DND-41 (cell line): ENCODE measurements at regions not wholly inside any gene's neighbourhood (a gene's known extent, or its start where the extent isn't known, plus 50 kb on each side); places are given as distances from the start of the nearest gene placed in this dataset.

Experiments
- ATAC-seq: fragments of 200-7000 bp; cut with Tn5 transposase; 3 replicates; pipeline ENCODE4 v1.9.1; 2021; ENCODE audit warnings: low read depth; ENCODE audit not compliant: insufficient read depth
- DNase-seq: peaks from one replicate; pipeline ENCODE4 v3.0.0-alpha.2; 2020
- H2AFZ ChIP-seq: 2 replicates; pipeline ENCODE4 v1.6.0; 2012; ENCODE audit warnings: low read depth, low read length
- H3K27ac ChIP-seq: 2 replicates; pipeline ENCODE4 v1.5.1; 2012; ENCODE audit warnings: low read length, inconsistent platforms
- H3K27me3 ChIP-seq: fragments of 200-600 bp; sonication (generic); 2 replicates; pipeline ENCODE4 v1.6.0; 2012; ENCODE audit warnings: low read length, mild to moderate bottlenecking, inconsistent platforms; ENCODE audit not compliant: insufficient read depth, poor library complexity
- H3K36me3 ChIP-seq: 2 replicates; pipeline ENCODE4 v1.5.1; 2012; ENCODE audit warnings: low read length, inconsistent platforms; ENCODE audit not compliant: insufficient read depth
- H3K4me1 ChIP-seq: 2 replicates; pipeline ENCODE4 v1.5.1; 2012; ENCODE audit warnings: mild to moderate bottlenecking, low read length; ENCODE audit not compliant: insufficient read depth
- H3K4me2 ChIP-seq: 2 replicates; pipeline ENCODE4 v1.6.0; 2012; ENCODE audit warnings: mild to moderate bottlenecking, moderate library complexity, low read length, inconsistent platforms; ENCODE audit not compliant: insufficient read depth
- H3K4me3 ChIP-seq, 2 experiments: fragments of 200-600 bp in 1 of 2; shearing (Covaris generic) in 1 of 2; 2 replicates each; pipeline ENCODE4 v1.5.1; 2012 to 2016; ENCODE audit warnings: inconsistent platforms in 2 of 2, low read length in 2 of 2, mild to moderate bottlenecking in 2 of 2, low read depth in 1 of 2, moderate library complexity in 1 of 2
- H3K79me2 ChIP-seq: 2 replicates; pipeline ENCODE4 v1.6.0; 2012; ENCODE audit warnings: low read length, inconsistent platforms; ENCODE audit not compliant: insufficient read depth
- H3K9ac ChIP-seq: 2 replicates; pipeline ENCODE4 v1.6.0; 2012; ENCODE audit warnings: low read depth, mild to moderate bottlenecking, inconsistent platforms, low read length, moderate library complexity
- H3K9me3 ChIP-seq: 2 replicates; pipeline ENCODE4 v1.5.1; 2012; ENCODE audit warnings: low read length, moderate library complexity, mild to moderate bottlenecking, inconsistent platforms; ENCODE audit not compliant: insufficient read depth, severe bottlenecking
- H4K20me1 ChIP-seq: 2 replicates; pipeline ENCODE4 v1.6.0; 2012; ENCODE audit warnings: low read length; ENCODE audit not compliant: insufficient read depth
- EZH2 ChIP-seq: IDR thresholded peaks from 3 replicates; pipeline ENCODE4 v1.6.1; 2012; ENCODE audit warnings: borderline replicate concordance, low read depth, mild to moderate bottlenecking, moderate library complexity, low read length, inconsistent platforms; ENCODE audit not compliant: severe bottlenecking
- TF ChIP-seq, protein P1 (sequence below): IDR thresholded peaks from 2 replicates; pipeline ENCODE4 v1.5.1; 2012; ENCODE audit warnings: borderline replicate concordance, low read length, moderate library complexity, mild to moderate bottlenecking; ENCODE audit not compliant: poor library complexity, severe bottlenecking; ENCODE audit errors: extremely low read depth

- ATAC-seq (no peak), DNase-seq (no peak)
- Histone ChIP-seq H3K27me3 (no peaks in the 10 kb centered on the region), H3K4me3 (no peak overlapping the region), H3K79me2 (no peaks in the 10 kb centered on the region), H4K20me1 (no peaks in the 10 kb centered on the region), H3K27ac (no peak overlapping the region), H3K36me3 (no peaks in the 10 kb centered on the region), H3K9me3 (no peaks in the 10 kb centered on the region), H2AFZ (no peak overlapping the region), H3K4me2 (no peak overlapping the region), H3K4me1 (no peaks in the 10 kb centered on the region), H3K9ac (no peak overlapping the region)
- TF ChIP-seq EZH2, result no peak
- TF ChIP-seq, protein P1, sequence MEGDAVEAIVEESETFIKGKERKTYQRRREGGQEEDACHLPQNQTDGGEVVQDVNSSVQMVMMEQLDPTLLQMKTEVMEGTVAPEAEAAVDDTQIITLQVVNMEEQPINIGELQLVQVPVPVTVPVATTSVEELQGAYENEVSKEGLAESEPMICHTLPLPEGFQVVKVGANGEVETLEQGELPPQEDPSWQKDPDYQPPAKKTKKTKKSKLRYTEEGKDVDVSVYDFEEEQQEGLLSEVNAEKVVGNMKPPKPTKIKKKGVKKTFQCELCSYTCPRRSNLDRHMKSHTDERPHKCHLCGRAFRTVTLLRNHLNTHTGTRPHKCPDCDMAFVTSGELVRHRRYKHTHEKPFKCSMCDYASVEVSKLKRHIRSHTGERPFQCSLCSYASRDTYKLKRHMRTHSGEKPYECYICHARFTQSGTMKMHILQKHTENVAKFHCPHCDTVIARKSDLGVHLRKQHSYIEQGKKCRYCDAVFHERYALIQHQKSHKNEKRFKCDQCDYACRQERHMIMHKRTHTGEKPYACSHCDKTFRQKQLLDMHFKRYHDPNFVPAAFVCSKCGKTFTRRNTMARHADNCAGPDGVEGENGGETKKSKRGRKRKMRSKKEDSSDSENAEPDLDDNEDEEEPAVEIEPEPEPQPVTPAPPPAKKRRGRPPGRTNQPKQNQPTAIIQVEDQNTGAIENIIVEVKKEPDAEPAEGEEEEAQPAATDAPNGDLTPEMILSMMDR, result no peak
These were observed 290.9 kb upstream of the MAF start for GRCh38 chr16:79891458-79891857.

GRCh38 chr16:79887541-79888540 is 287.3 kb upstream of the MAF start:
- no peak overlapping the region for H3K9ac ChIP-seq
- H3K4me1 ChIP-seq, result no peaks in the 10 kb centered on the region
- ATAC-seq (no peak), DNase-seq (no peak)
- no peak overlapping the region for H3K4me3 ChIP-seq
- no peak overlapping the region for H2AFZ ChIP-seq
- no peak overlapping the region for H3K4me2 ChIP-seq
- H4K20me1 ChIP-seq, result no peaks in the 10 kb centered on the region
- no peaks in the 10 kb centered on the region for H3K9me3 ChIP-seq
- H3K27ac ChIP-seq, result no peak overlapping the region
- TF ChIP-seq, protein P1, result no peak
- no peak for TF ChIP-seq EZH2
- H3K79me2 ChIP-seq, result no peaks in the 10 kb centered on the region
- H3K27me3 ChIP-seq, result no peaks in the 10 kb centered on the region
- no peaks in the 10 kb centered on the region for H3K36me3 ChIP-seq

DNA sequence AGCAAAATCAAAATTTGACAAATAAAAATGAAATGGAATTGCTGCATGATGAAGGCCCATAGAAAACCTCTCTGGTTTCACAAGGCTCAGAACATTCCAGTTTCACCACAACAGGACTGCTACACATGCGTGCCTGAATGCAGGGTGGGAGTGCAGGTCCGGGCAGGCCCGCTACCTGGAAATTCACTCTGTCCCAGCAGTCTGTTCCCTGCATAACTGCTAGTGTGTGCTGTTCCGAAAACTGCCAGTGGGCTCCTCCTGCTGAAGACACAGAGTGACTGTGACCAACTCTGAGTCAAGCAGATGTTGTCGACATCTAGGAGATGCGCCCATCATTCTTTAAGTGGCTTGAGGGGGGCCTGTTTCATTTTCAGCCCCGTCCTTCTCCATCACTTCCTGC is 284.8 kb upstream of the MAF start:
- Histone ChIP-seq H3K36me3 (no peaks in the 10 kb centered on the region), H3K9me3 (no peaks in the 10 kb centered on the region), H3K79me2 (no peaks in the 10 kb centered on the region), H4K20me1 (no peaks in the 10 kb centered on the region), H3K4me3 (no peak overlapping the region), H3K4me2 (no peak overlapping the region), H3K27me3 (no peaks in the 10 kb centered on the region), H2AFZ (no peak overlapping the region), H3K27ac (no peak overlapping the region), H3K4me1 (no peaks in the 10 kb centered on the region), H3K9ac (no peak overlapping the region)
- no peak for TF ChIP-seq EZH2
- TF ChIP-seq, protein P1, result no peak
- no peak for DNase-seq
- ATAC-seq, result no peak
